ENCODE measurements at regions not wholly inside any gene's neighbourhood (a gene's known extent, or its start where the extent isn't known, plus 50 kb on each side); places are given as distances from the start of the nearest gene placed in this dataset.

GRCh38 chr5:158084292-158084691 is 225.3 kb upstream of the CLINT1 start:
- TF ChIP-seq CTCF (IDR thresholded peaks at IDR 0.05 in 4 of 5, conservative IDR thresholded peaks at IDR 0.05 in 1 of 5) = no peak
- no peak for TF ChIP-seq POLR2A (IDR thresholded peaks at IDR 0.05)

Measured in gastrocnemius medialis (tissue), 4 donors.